IMR-90 (cell line): ENCODE measurements at regions not wholly inside any gene's neighbourhood (a gene's known extent, or its start where the extent isn't known, plus 50 kb on each side); places are given as distances from the start of the nearest gene placed in this dataset.

Source experiments
- ATAC-seq: fragments of 200-7000 bp; cut with Tn5 transposase; 2 replicates; pipeline ENCODE4 v1.9.1; 2020; ENCODE audit warnings: low read depth, mild to moderate bottlenecking, moderate library complexity
- BruUV-seq: library from RNA; stranded (reverse); fragments of 400-500 nt; replicated peaks from 2 replicates; lab custom pipeline; 2021; lab: Mats Ljungman, UMichigan
- CTCF ChIA-PET: fragments of 300-600 bp; formaldehyde crosslinking; extraction: SDS; loops from one replicate; lab custom pipeline; 2021; ENCODE audit warnings: antibody characterized with exemption; lab: Yijun Ruan, JAX
- POLR2A ChIA-PET: fragments of 300-600 bp; sonication (Branson Sonifier 250); formaldehyde crosslinking; loops from one replicate; lab custom pipeline; 2022; ENCODE audit warnings: antibody characterized with exemption; ENCODE audit not compliant: unreplicated experiment; lab: Charles Lee
- DNase-seq: peaks from one replicate; pipeline ENCODE4 v3.0.0; 2013
- H2AFZ ChIP-seq: replicated peaks from 2 replicates; pipeline ENCODE3; 2013; ENCODE audit warnings: low read length, mild to moderate bottlenecking; ENCODE audit not compliant: poor library complexity
- H2AK5ac ChIP-seq: 2 replicates; pipeline ENCODE4 v1.6.1; 2013; ENCODE audit warnings: low read depth, low read length, inconsistent platforms
- H2AK9ac ChIP-seq: replicated peaks from 2 replicates; pipeline ENCODE3; 2013; ENCODE audit warnings: mild to moderate bottlenecking, low read depth, low read length, moderate library complexity; ENCODE audit not compliant: poor library complexity
- H2BK120ac ChIP-seq: 2 replicates; pipeline ENCODE4 v1.6.1; 2013; ENCODE audit warnings: low read depth, low read length, inconsistent platforms
- H2BK15ac ChIP-seq: 3 replicates; pipeline ENCODE4 v1.6.1; 2013; ENCODE audit warnings: low read depth, low read length, inconsistent platforms
- H2BK20ac ChIP-seq: 2 replicates; pipeline ENCODE4 v1.6.1; 2013; ENCODE audit warnings: low read depth, mild to moderate bottlenecking, inconsistent platforms, low read length, moderate library complexity
- H2BK5ac ChIP-seq: 2 replicates; pipeline ENCODE4 v1.6.1; 2013; ENCODE audit warnings: mild to moderate bottlenecking, low read depth, low read length, inconsistent platforms; ENCODE audit not compliant: poor library complexity, severe bottlenecking
- H3K14ac ChIP-seq: replicated peaks from 2 replicates; pipeline ENCODE4 v1.6.1; 2013; ENCODE audit warnings: low read depth, low read length, inconsistent platforms
- H3K18ac ChIP-seq: 2 replicates; pipeline ENCODE4 v1.6.1; 2013; ENCODE audit warnings: low read depth, low read length, control low read depth
- H3K23ac ChIP-seq: 2 replicates; pipeline ENCODE4 v1.6.1; 2013; ENCODE audit warnings: low read depth, low read length, inconsistent platforms
- H3K27ac ChIP-seq: 2 replicates; pipeline ENCODE4 v1.5.1; 2013; ENCODE audit warnings: mild to moderate bottlenecking, control low read depth, low read length; ENCODE audit not compliant: insufficient read depth
- H3K27me3 ChIP-seq: 2 replicates; pipeline ENCODE4 v1.6.1; 2013; ENCODE audit warnings: low read length; ENCODE audit not compliant: control insufficient read depth, insufficient read depth
- H3K36me3 ChIP-seq: 2 replicates; pipeline ENCODE4 v1.6.1; 2013; ENCODE audit warnings: low read length, mixed read lengths; ENCODE audit not compliant: control insufficient read depth, insufficient read depth
- H3K4ac ChIP-seq: 2 replicates; pipeline ENCODE4 v1.6.1; 2013; ENCODE audit warnings: low read depth, low read length, inconsistent platforms
- H3K4me1 ChIP-seq: 2 replicates; pipeline ENCODE4 v1.6.1; 2013; ENCODE audit warnings: low read length, mixed read lengths; ENCODE audit not compliant: control insufficient read depth, insufficient read depth
- H3K4me2 ChIP-seq: 2 replicates; pipeline ENCODE4 v1.6.1; 2013; ENCODE audit warnings: low read depth, mild to moderate bottlenecking, control low read depth, low read length, moderate library complexity
- H3K4me3 ChIP-seq: 2 replicates; pipeline ENCODE4 v1.5.1; 2013; ENCODE audit warnings: low read depth, mild to moderate bottlenecking, control low read depth, low read length, moderate library complexity; ENCODE audit not compliant: insufficient read depth
- H3K56ac ChIP-seq: 2 replicates; pipeline ENCODE4 v1.6.1; 2013; ENCODE audit warnings: low read length, inconsistent platforms; ENCODE audit not compliant: insufficient read depth; ENCODE audit errors: extremely low read depth
- H3K79me1 ChIP-seq, 2 experiments: 2 replicates each; pipeline ENCODE4 v1.6.1; 2013; ENCODE audit warnings: low read length in 2 of 2, inconsistent platforms in 1 of 2, low read depth in 1 of 2
- H3K9ac ChIP-seq: 2 replicates; pipeline ENCODE4 v1.6.1; 2013; ENCODE audit warnings: low read depth, low read length, control low read depth
- H3K9me1 ChIP-seq: 2 replicates; pipeline ENCODE4 v1.6.1; 2013; ENCODE audit warnings: low read length, inconsistent platforms; ENCODE audit not compliant: insufficient read depth
- H3K9me3 ChIP-seq: 2 replicates; pipeline ENCODE4 v1.6.1; 2013; ENCODE audit warnings: low read length; ENCODE audit not compliant: control insufficient read depth, insufficient read depth
- H4K20me1 ChIP-seq: 2 replicates; pipeline ENCODE4 v1.6.1; 2013; ENCODE audit warnings: low read length, inconsistent platforms; ENCODE audit not compliant: insufficient read depth
- H4K5ac ChIP-seq: 2 replicates; pipeline ENCODE4 v1.6.1; 2013; ENCODE audit warnings: mild to moderate bottlenecking, low read depth, low read length, control low read depth
- H4K8ac ChIP-seq, 2 experiments: 2 replicates each; pipeline ENCODE4 v1.6.1; 2013; ENCODE audit warnings: low read depth in 2 of 2, low read length in 2 of 2, control low read depth in 1 of 2, inconsistent platforms in 1 of 2
- H4K91ac ChIP-seq: 2 replicates; pipeline ENCODE4 v1.6.1; 2013; ENCODE audit warnings: low read depth, low read length, inconsistent platforms; ENCODE audit not compliant: insufficient read depth
- BHLHE40 ChIP-seq: fragments of 150-350 bp; IDR thresholded peaks from 2 replicates; pipeline ENCODE4 v1.6.1; 2016; ENCODE audit warnings: mild to moderate bottlenecking, low read depth, low read length
- CEBPB ChIP-seq: IDR thresholded peaks from 2 replicates; pipeline ENCODE4 v1.6.1; 2012; ENCODE audit warnings: low read depth, low read length, improper control_type of control experiment
- CHD1 ChIP-seq: IDR thresholded peaks from 2 replicates; pipeline ENCODE4 v1.6.1; 2012; ENCODE audit warnings: low read depth, low read length, improper control_type of control experiment
- FOS ChIP-seq: fragments of 150-350 bp; IDR thresholded peaks from 2 replicates; pipeline ENCODE4 v1.6.1; 2016; ENCODE audit warnings: low read depth, low read length
- MAFK ChIP-seq: IDR thresholded peaks from 2 replicates; pipeline ENCODE4 v1.6.1; 2012; ENCODE audit warnings: low read depth, low read length, improper control_type of control experiment
- MAZ ChIP-seq: IDR thresholded peaks from 2 replicates; pipeline ENCODE4 v1.6.1; 2012; ENCODE audit warnings: low read depth, mild to moderate bottlenecking, low read length, improper control_type of control experiment, moderate library complexity, borderline replicate concordance
- MXI1 ChIP-seq: IDR thresholded peaks from 2 replicates; pipeline ENCODE4 v1.6.1; 2012; ENCODE audit warnings: low read depth, mild to moderate bottlenecking, low read length, moderate library complexity, borderline replicate concordance
- NFE2L2 ChIP-seq: fragments of 150-350 bp; IDR thresholded peaks from 2 replicates; pipeline ENCODE4 v1.6.1; 2016; ENCODE audit warnings: low read depth, mild to moderate bottlenecking, low read length
- POLR2A ChIP-seq: IDR thresholded peaks from 2 replicates; pipeline ENCODE4 v1.6.1; 2012; ENCODE audit warnings: mild to moderate bottlenecking, low read depth, low read length
- RAD21 ChIP-seq: IDR thresholded peaks from 2 replicates; pipeline ENCODE4 v1.6.1; 2012; ENCODE audit warnings: low read length, improper control_type of control experiment
- RCOR1 ChIP-seq: IDR thresholded peaks from 2 replicates; pipeline ENCODE4 v1.6.1; 2012; ENCODE audit warnings: mild to moderate bottlenecking, low read length, improper control_type of control experiment; ENCODE audit not compliant: insufficient replicate concordance
- RFX5 ChIP-seq: IDR thresholded peaks from 2 replicates; pipeline ENCODE4 v1.8.0; 2012; ENCODE audit warnings: low read depth, mild to moderate bottlenecking, low read length, moderate library complexity
- SMC3 ChIP-seq: fragments of 150-350 bp; IDR thresholded peaks from 2 replicates; pipeline ENCODE4 v1.6.1; 2016; ENCODE audit warnings: low read depth, mild to moderate bottlenecking, antibody characterized with exemption, low read length, moderate library complexity
- WGBS, 2 experiments: methylation state at CpG; one replicate each; pipeline versions ENCODE4 v1.1.5 to v1.1.7; 2013; ENCODE audit warnings: missing lambda C conversion rate in 2 of 2; ENCODE audit not compliant: insufficient read length in 1 of 2; ENCODE audit errors: extremely low coverage in 2 of 2; 5-methylcytosine and 5-hydroxymethylcytosine counted together
- dilution Hi-C: fragments of 300-500 bp; cut with HindIII; formaldehyde crosslinking; loops from one replicate; pipeline ENCODE4 v1.14.3; 2018; ENCODE audit warnings: low sequenced_read_pairs; ENCODE audit not compliant: unreplicated experiment
- in situ Hi-C: fragments of 300-500 bp; cut with MboI; formaldehyde crosslinking; loops from 3 replicates; pipeline ENCODE4 v1.14.3; 2019; ENCODE audit warnings: low sequenced_read_pairs, inconsistent platforms, mixed read lengths
- intact Hi-C: fragments of 100-400 bp; cut with micrococcal nuclease; formaldehyde crosslinking; loops from 2 replicates; pipeline ENCODE4 v1.10.0; 2022
- TF ChIP-seq, protein P1 (sequence below): fragments of 150-350 bp; IDR thresholded peaks from 2 replicates; pipeline ENCODE4 v1.6.1; 2017; ENCODE audit warnings: mild to moderate bottlenecking, antibody characterized with exemption, low read length, low read depth
- TF ChIP-seq, protein P2 (sequence below): conservative IDR thresholded peaks from 2 replicates; pipeline ENCODE4 v1.5.1; 2012; ENCODE audit warnings: mild to moderate bottlenecking, low read depth, low read length, improper control_type of control experiment
- TF ChIP-seq, protein P3 (sequence below): fragments of 150-350 bp; IDR thresholded peaks from 2 replicates; pipeline ENCODE4 v1.6.1; 2016; ENCODE audit warnings: low read depth, mild to moderate bottlenecking, low read length, moderate library complexity, borderline replicate concordance

DNA sequence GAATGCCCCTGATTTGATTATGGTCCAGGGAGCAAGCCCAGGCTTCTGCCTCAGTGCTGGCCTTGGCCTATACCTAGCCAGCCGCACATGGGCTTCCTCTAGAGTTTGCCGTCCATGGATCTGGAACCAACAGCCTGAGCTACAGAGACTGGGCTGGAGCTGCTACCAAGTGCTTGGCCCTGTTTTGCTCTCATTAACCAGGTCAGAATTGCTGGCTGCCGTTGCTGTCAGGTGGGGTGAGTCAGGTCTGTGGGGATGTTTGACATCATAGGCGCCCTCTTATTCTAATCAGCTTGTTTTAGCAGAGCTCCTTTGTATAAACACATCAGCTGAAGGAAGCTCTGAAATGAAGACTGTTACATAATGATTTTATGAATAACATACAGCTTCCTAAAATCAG is 83.1 kb upstream of the PHACTR2 start:
- peak; percentile 64 for ATAC-seq
- WGBS, 2 experiments, result 100% methylated on average over 1 of the region's 4 CpGs; no CpG with 5 or more reads in 1 of the 2 experiments
- dilution Hi-C loops, result no loop called here

More for the DNA sequence above, 83.1 kb upstream of the PHACTR2 start:
- Histone ChIP-seq H4K20me1 (no peaks in the 10 kb centered on the region), H2AK9ac (no peak overlapping the region), H3K4me1 (peaks cover 9% of the 10 kb centered on the region), H3K9me3 (no peaks in the 10 kb centered on the region), H3K9me1 (peaks cover 3% of the 10 kb centered on the region; the same call in 1 of the 2 replicates), H3K4me3 (no peak overlapping the region), H3K9ac (no peak overlapping the region), H3K79me1 (peaks cover 0 to 8% of the 10 kb centered on the region in 2 experiments; a peak in 1 of 4 replicates), H3K36me3 (no peaks in the 10 kb centered on the region), H4K8ac (no peak overlapping the region), H2BK20ac (0 out of 2 replicates have a peak overlapping the region, but pooled peaks have one; percentile 14), H3K56ac (no peak overlapping the region), H2BK15ac (no peak overlapping the region), H2AFZ (no peak overlapping the region), H3K23ac (no peak overlapping the region), H2AK5ac (0 out of 2 replicates have a peak overlapping the region, but pooled peaks have one; percentile 8), H2BK120ac (no peak overlapping the region; the same call in 1 of the 2 replicates), H3K4me2 (peak overlapping the region; percentile 28), H4K91ac (no peak overlapping the region), H3K27me3 (no peaks in the 10 kb centered on the region), H3K18ac (peak overlapping the region; percentile 17; the same call in 1 of the 2 replicates), H3K4ac (0 out of 2 replicates have a peak overlapping the region, but pooled peaks have one; percentile 2), H3K27ac (0 out of 2 replicates have a peak overlapping the region, but pooled peaks have one; percentile 4), H4K5ac (peak overlapping the region; percentile 19; the same call in 1 of the 2 replicates), H3K14ac (no peak overlapping the region), H2BK5ac (peak overlapping the region; percentile 12)
- POLR2A ChIA-PET, result no interaction called here
- peak; percentile 85 for DNase-seq
- intact Hi-C loops (no loop called here), in situ Hi-C loops (no loop called here)
- CTCF ChIA-PET, result interaction anchor here (0.8 to 1.3 kb wide), 2 partner anchors 10 to 419 kb away, joined by 4 to 6 read pairs; no protein-coding TSS in a partner anchor
- no TSS peak for BruUV-seq
- TF ChIP-seq FOS, result no peak
- no peak; the same call in 1 of the 2 replicates for TF ChIP-seq RFX5
- TF ChIP-seq MAZ, result no peak
- no peak for TF ChIP-seq RAD21
- no peak for TF ChIP-seq CEBPB
- TF ChIP-seq SMC3, result no peak
- no peak for TF ChIP-seq RCOR1
- TF ChIP-seq BHLHE40, result no peak
- TF ChIP-seq, protein P1, sequence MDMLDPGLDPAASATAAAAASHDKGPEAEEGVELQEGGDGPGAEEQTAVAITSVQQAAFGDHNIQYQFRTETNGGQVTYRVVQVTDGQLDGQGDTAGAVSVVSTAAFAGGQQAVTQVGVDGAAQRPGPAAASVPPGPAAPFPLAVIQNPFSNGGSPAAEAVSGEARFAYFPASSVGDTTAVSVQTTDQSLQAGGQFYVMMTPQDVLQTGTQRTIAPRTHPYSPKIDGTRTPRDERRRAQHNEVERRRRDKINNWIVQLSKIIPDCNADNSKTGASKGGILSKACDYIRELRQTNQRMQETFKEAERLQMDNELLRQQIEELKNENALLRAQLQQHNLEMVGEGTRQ, result no peak
- no peak for TF ChIP-seq NFE2L2
- TF ChIP-seq, protein P2, sequence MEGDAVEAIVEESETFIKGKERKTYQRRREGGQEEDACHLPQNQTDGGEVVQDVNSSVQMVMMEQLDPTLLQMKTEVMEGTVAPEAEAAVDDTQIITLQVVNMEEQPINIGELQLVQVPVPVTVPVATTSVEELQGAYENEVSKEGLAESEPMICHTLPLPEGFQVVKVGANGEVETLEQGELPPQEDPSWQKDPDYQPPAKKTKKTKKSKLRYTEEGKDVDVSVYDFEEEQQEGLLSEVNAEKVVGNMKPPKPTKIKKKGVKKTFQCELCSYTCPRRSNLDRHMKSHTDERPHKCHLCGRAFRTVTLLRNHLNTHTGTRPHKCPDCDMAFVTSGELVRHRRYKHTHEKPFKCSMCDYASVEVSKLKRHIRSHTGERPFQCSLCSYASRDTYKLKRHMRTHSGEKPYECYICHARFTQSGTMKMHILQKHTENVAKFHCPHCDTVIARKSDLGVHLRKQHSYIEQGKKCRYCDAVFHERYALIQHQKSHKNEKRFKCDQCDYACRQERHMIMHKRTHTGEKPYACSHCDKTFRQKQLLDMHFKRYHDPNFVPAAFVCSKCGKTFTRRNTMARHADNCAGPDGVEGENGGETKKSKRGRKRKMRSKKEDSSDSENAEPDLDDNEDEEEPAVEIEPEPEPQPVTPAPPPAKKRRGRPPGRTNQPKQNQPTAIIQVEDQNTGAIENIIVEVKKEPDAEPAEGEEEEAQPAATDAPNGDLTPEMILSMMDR, result no peak
- TF ChIP-seq CHD1, result no peak
- no peak for TF ChIP-seq MAFK
- no peak for TF ChIP-seq MXI1
- TF ChIP-seq POLR2A, result no peak
- TF ChIP-seq, protein P3, sequence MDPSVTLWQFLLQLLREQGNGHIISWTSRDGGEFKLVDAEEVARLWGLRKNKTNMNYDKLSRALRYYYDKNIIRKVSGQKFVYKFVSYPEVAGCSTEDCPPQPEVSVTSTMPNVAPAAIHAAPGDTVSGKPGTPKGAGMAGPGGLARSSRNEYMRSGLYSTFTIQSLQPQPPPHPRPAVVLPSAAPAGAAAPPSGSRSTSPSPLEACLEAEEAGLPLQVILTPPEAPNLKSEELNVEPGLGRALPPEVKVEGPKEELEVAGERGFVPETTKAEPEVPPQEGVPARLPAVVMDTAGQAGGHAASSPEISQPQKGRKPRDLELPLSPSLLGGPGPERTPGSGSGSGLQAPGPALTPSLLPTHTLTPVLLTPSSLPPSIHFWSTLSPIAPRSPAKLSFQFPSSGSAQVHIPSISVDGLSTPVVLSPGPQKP, result no peak
